Upper lobe of left lung (tissue), 6 donors: ENCODE measurements at regions not wholly inside any gene's neighbourhood (a gene's known extent, or its start where the extent isn't known, plus 50 kb on each side); places are given as distances from the start of the nearest gene placed in this dataset.

Experiments used
- ATAC-seq, 2 donors: fragments of 200-7000 bp; cut with Tn5 transposase; one replicate each; pipeline ENCODE4 v1.9.1; 2022; ENCODE audit warnings: mild to moderate bottlenecking in 2 of 2, moderate library complexity in 2 of 2; ENCODE audit not compliant: low FRiP score in 2 of 2
- DNase-seq, 2 donors: peaks; one replicate each; pipeline ENCODE4 v3.0.0-alpha.2; 2019 to 2020
- H3K27ac ChIP-seq, 4 donors: fragments of 200-600 bp; sonication (generic); one replicate each; pipeline ENCODE4 v1.5.1; 2016 to 2019
- H3K27me3 ChIP-seq, 4 donors: fragments of 200-600 bp; sonication (generic); one replicate each; pipeline ENCODE4 v1.5.1; 2017 to 2019
- H3K36me3 ChIP-seq, 4 donors: fragments of 200-600 bp; sonication (generic); one replicate each; pipeline ENCODE4 v1.5.1; 2016 to 2019
- H3K4me1 ChIP-seq, 4 donors: fragments of 200-600 bp; sonication (generic); one replicate each; pipeline ENCODE4 v1.5.1; 2018 to 2019
- H3K4me3 ChIP-seq, 4 donors: fragments of 200-600 bp; sonication (generic); one replicate each; pipeline ENCODE4 v1.5.1; 2017 to 2019; ENCODE audit warnings: mild to moderate bottlenecking in 2 of 4, moderate library complexity in 1 of 4
- H3K9me3 ChIP-seq, 4 donors: fragments of 200-600 bp; sonication (generic); one replicate each; pipeline ENCODE4 v1.5.1; 2018 to 2019
- CTCF ChIP-seq, 6 experiments: fragments of 450-650 bp in 4 of 6; fragments of 200-600 bp in 2 of 6; sonication (generic) in 2 of 6; IDR thresholded peaks; one replicate each; pipeline ENCODE4 v1.5.1; 2016 to 2019; ENCODE audit warnings: antibody characterized with exemption in 6 of 6
- EP300 ChIP-seq, 4 donors: sonication (generic); formaldehyde crosslinking; IDR thresholded peaks; one replicate each; pipeline ENCODE4 v1.5.1; 2017; ENCODE audit warnings: antibody characterized with exemption in 4 of 4, control low read depth in 2 of 4
- POLR2A ChIP-seq, 4 donors: fragments of 450-650 bp; IDR thresholded peaks; one replicate each; pipeline ENCODE4 v1.5.1; 2016 to 2017; ENCODE audit warnings: antibody characterized with exemption in 4 of 4, mild to moderate bottlenecking in 2 of 4
- POLR2AphosphoS5 ChIP-seq, 2 donors: sonication (generic); formaldehyde crosslinking; IDR thresholded peaks; one replicate each; pipeline ENCODE4 v1.5.1; 2017; ENCODE audit warnings: antibody characterized with exemption in 2 of 2
- WGBS, 2 donors: methylation state at CpG; one replicate each; pipeline ENCODE4 v1.1.5; 2017 to 2018; 5-methylcytosine and 5-hydroxymethylcytosine counted together
- donor health status: DM: no; HTN: no; CAD: no; lungs with moderate emphysema.
- donor health status: DM: no; HTN: yes; CAD: no; lungs with severe emphysema.

- H3K27ac ChIP-seq, result no peak overlapping the region
- H3K4me3 ChIP-seq, result no peak overlapping the region
- H3K4me1 ChIP-seq, result peaks cover 0 to 5% (median 4%) of the 10 kb centered on the region in 4 donors
- ATAC-seq (no peak), DNase-seq (peak in 1 of 2 donors; percentile 39)
- 84 to 87% methylated on average over 15 to 17 of the region's 20 CpGs for WGBS, 2 donors
- H3K9me3 ChIP-seq, result no peaks in the 10 kb centered on the region
- H3K27me3 ChIP-seq, result no peaks in the 10 kb centered on the region
- H3K36me3 ChIP-seq, result no peaks in the 10 kb centered on the region
- no peak for TF ChIP-seq EP300 (IDR thresholded peaks at IDR 0.05)
- no peak for TF ChIP-seq CTCF (IDR thresholded peaks at IDR 0.05)
- no peak for TF ChIP-seq POLR2AphosphoS5 (IDR thresholded peaks at IDR 0.05)
- TF ChIP-seq POLR2A (IDR thresholded peaks at IDR 0.05), result no peak
Measured at GRCh38 chr14:106850913-106851825, 1324.8 kb downstream of the TMEM121 start.

- H3K36me3 ChIP-seq, result no peaks in the 10 kb centered on the region
- 30 to 51% methylated on average over 18 to 23 of the region's 23 CpGs for WGBS, 2 donors
- H3K4me3 ChIP-seq, result no peak overlapping the region
- no peaks in the 10 kb centered on the region for H3K9me3 ChIP-seq
- no peak overlapping the region for H3K27ac ChIP-seq
- DNase-seq, result peak; percentile 84 to 97
- ATAC-seq, result peak; percentile 88 to 91
- H3K4me1 ChIP-seq, result peaks cover 0 to 2% (median 0%) of the 10 kb centered on the region in 4 donors
- TF ChIP-seq CTCF (IDR thresholded peaks at IDR 0.05) (peak; percentile 58 to 84 (median 74)), POLR2A (IDR thresholded peaks at IDR 0.05) (no peak)
- H3K27me3 ChIP-seq, result no peaks in the 10 kb centered on the region
Measured at GRCh38 chr14:106872611-106873446, 1346.4 kb downstream of the TMEM121 start.

- Histone ChIP-seq H3K27ac (no peak overlapping the region), H3K4me3 (no peak overlapping the region), H3K27me3 (no peaks in the 10 kb centered on the region), H3K36me3 (no peaks in the 10 kb centered on the region), H3K4me1 (peaks cover 0 to 2% (median 0%) of the 10 kb centered on the region in 4 donors), H3K9me3 (no peaks in the 10 kb centered on the region)
- no peak for TF ChIP-seq EP300 (IDR thresholded peaks at IDR 0.05)
- TF ChIP-seq POLR2A (IDR thresholded peaks at IDR 0.05), result no peak
- no peak for TF ChIP-seq CTCF (IDR thresholded peaks at IDR 0.05)
- no peak for TF ChIP-seq POLR2AphosphoS5 (IDR thresholded peaks at IDR 0.05)
- no peak for DNase-seq
- ATAC-seq, result no peak
- 31 to 32% methylated on average over 3 to 4 of the region's 4 CpGs for WGBS, 2 donors
Measured at GRCh38 chr14:106874350-106874749, 1348.0 kb downstream of the TMEM121 start.

- H3K4me1 ChIP-seq, result peaks cover 0 to 2% (median 0%) of the 10 kb centered on the region in 4 donors
- H3K27ac ChIP-seq, result no peak overlapping the region
- 27 to 40% methylated on average over 3 to 4 of the region's 4 CpGs for WGBS, 2 donors
- no peaks in the 10 kb centered on the region for H3K9me3 ChIP-seq
- peak in 1 of 2 donors; percentile 31 for ATAC-seq
- peak in 2 of 6 experiments; percentile 22 to 23 for TF ChIP-seq CTCF (IDR thresholded peaks at IDR 0.05)
- TF ChIP-seq POLR2AphosphoS5 (IDR thresholded peaks at IDR 0.05), result no peak
- no peak for TF ChIP-seq EP300 (IDR thresholded peaks at IDR 0.05)
- no peaks in the 10 kb centered on the region for H3K36me3 ChIP-seq
- H3K27me3 ChIP-seq, result no peaks in the 10 kb centered on the region
- H3K4me3 ChIP-seq, result no peak overlapping the region
- peak in 1 of 2 donors; percentile 72 for DNase-seq
Measured at GRCh38 chr14:106875503-106875902, 1349.1 kb downstream of the TMEM121 start.
